IPS-15b (cell line): ENCODE measurements at regions not wholly inside any gene's neighbourhood (a gene's known extent, or its start where the extent isn't known, plus 50 kb on each side); places are given as distances from the start of the nearest gene placed in this dataset.

Source experiments
- H3K27me3 ChIP-seq: one replicate; pipeline ENCODE4 v1.6.1; 2013; ENCODE audit warnings: low read length; ENCODE audit not compliant: control insufficient read depth, insufficient read depth
- H3K36me3 ChIP-seq: one replicate; pipeline ENCODE4 v1.6.1; 2013; ENCODE audit warnings: low read length; ENCODE audit not compliant: control insufficient read depth, insufficient read depth
- H3K4me1 ChIP-seq: one replicate; pipeline ENCODE4 v1.6.1; 2013; ENCODE audit warnings: mild to moderate bottlenecking, low read length; ENCODE audit not compliant: control insufficient read depth, insufficient read depth
- H3K4me3 ChIP-seq: one replicate; pipeline ENCODE4 v1.5.1; 2013; ENCODE audit warnings: low read depth, low read length
- H3K9ac ChIP-seq: one replicate; pipeline ENCODE4 v1.6.1; 2013; ENCODE audit warnings: low read depth, mild to moderate bottlenecking, low read length
- H3K9me3 ChIP-seq: one replicate; pipeline ENCODE4 v1.6.1; 2013; ENCODE audit warnings: mild to moderate bottlenecking, low read length; ENCODE audit not compliant: control insufficient read depth, insufficient read depth

GRCh38 chr11:11171854-11172253 is 181.2 kb downstream of the CSNK2A3 start:
- Histone ChIP-seq H3K36me3 (no peaks in the 10 kb centered on the region), H3K27me3 (no peaks in the 10 kb centered on the region), H3K9ac (no peak overlapping the region), H3K9me3 (peaks cover 2% of the 10 kb centered on the region), H3K4me3 (no peak overlapping the region), H3K4me1 (no peaks in the 10 kb centered on the region)

- no peaks in the 10 kb centered on the region for H3K27me3 ChIP-seq
- H3K4me1 ChIP-seq, result no peaks in the 10 kb centered on the region
- H3K4me3 ChIP-seq, result no peak overlapping the region
- H3K36me3 ChIP-seq, result no peaks in the 10 kb centered on the region
- no peak overlapping the region for H3K9ac ChIP-seq
- peaks cover 2% of the 10 kb centered on the region for H3K9me3 ChIP-seq
Observed at GRCh38 chr11:11171285-11171684, 181.8 kb downstream of the CSNK2A3 start.

- Histone ChIP-seq H3K4me1 (no peaks in the 10 kb centered on the region), H3K27me3 (no peaks in the 10 kb centered on the region), H3K36me3 (no peaks in the 10 kb centered on the region), H3K9ac (no peak overlapping the region), H3K9me3 (peaks cover 2% of the 10 kb centered on the region), H3K4me3 (no peak overlapping the region)
Observed at GRCh38 chr11:11170352-11171084, 182.5 kb downstream of the CSNK2A3 start.

- Histone ChIP-seq H3K27me3 (no peaks in the 10 kb centered on the region), H3K9ac (no peak overlapping the region), H3K4me1 (no peaks in the 10 kb centered on the region)
Observed at GRCh38 chr11:11169715-11170351, 183.2 kb downstream of the CSNK2A3 start.

GRCh38 chr11:11167806-11168205 is 185.2 kb downstream of the CSNK2A3 start:
- no peaks in the 10 kb centered on the region for H3K27me3 ChIP-seq
- no peak overlapping the region for H3K4me3 ChIP-seq
- no peaks in the 10 kb centered on the region for H3K4me1 ChIP-seq
- H3K9me3 ChIP-seq, result no peaks in the 10 kb centered on the region
- no peaks in the 10 kb centered on the region for H3K36me3 ChIP-seq
- H3K9ac ChIP-seq, result no peak overlapping the region

More at GRCh38 chr11:11169715-11170351, 183.2 kb downstream of the CSNK2A3 start:
- Histone ChIP-seq H3K4me3 (no peak overlapping the region), H3K36me3 (no peaks in the 10 kb centered on the region), H3K9me3 (peaks cover 2% of the 10 kb centered on the region)

GRCh38 chr11:11164334-11164690 is 188.7 kb downstream of the CSNK2A3 start:
- no peak overlapping the region for H3K4me3 ChIP-seq
- no peaks in the 10 kb centered on the region for H3K27me3 ChIP-seq
- H3K36me3 ChIP-seq, result no peaks in the 10 kb centered on the region
- H3K4me1 ChIP-seq, result no peaks in the 10 kb centered on the region
- no peak overlapping the region for H3K9ac ChIP-seq
- H3K9me3 ChIP-seq, result no peaks in the 10 kb centered on the region

- Histone ChIP-seq H3K4me3 (no peak overlapping the region), H3K27me3 (no peaks in the 10 kb centered on the region), H3K9ac (no peak overlapping the region), H3K36me3 (no peaks in the 10 kb centered on the region), H3K4me1 (no peaks in the 10 kb centered on the region), H3K9me3 (no peaks in the 10 kb centered on the region)
Observed at GRCh38 chr11:11163669-11164333, 189.2 kb downstream of the CSNK2A3 start.

- H3K36me3 ChIP-seq, result no peaks in the 10 kb centered on the region
- H3K27me3 ChIP-seq, result no peaks in the 10 kb centered on the region
- no peaks in the 10 kb centered on the region for H3K4me1 ChIP-seq
- H3K4me3 ChIP-seq, result no peak overlapping the region
- no peaks in the 10 kb centered on the region for H3K9me3 ChIP-seq
- H3K9ac ChIP-seq, result no peak overlapping the region
Observed at GRCh38 chr11:11163236-11163635, 189.8 kb downstream of the CSNK2A3 start.

- H3K9ac ChIP-seq, result no peak overlapping the region
- no peaks in the 10 kb centered on the region for H3K27me3 ChIP-seq
- H3K4me1 ChIP-seq, result no peaks in the 10 kb centered on the region
- H3K9me3 ChIP-seq, result no peaks in the 10 kb centered on the region
- H3K4me3 ChIP-seq, result no peak overlapping the region
- no peaks in the 10 kb centered on the region for H3K36me3 ChIP-seq
Observed at GRCh38 chr11:11157185-11157584, 195.9 kb downstream of the CSNK2A3 start.

- Histone ChIP-seq H3K9me3 (no peaks in the 10 kb centered on the region), H3K9ac (no peak overlapping the region), H3K4me3 (no peak overlapping the region), H3K27me3 (no peaks in the 10 kb centered on the region), H3K36me3 (no peaks in the 10 kb centered on the region), H3K4me1 (no peaks in the 10 kb centered on the region)
Observed at GRCh38 chr11:11155962-11156815, 196.9 kb downstream of the CSNK2A3 start.

- Histone ChIP-seq H3K36me3 (no peaks in the 10 kb centered on the region), H3K4me3 (no peak overlapping the region), H3K4me1 (no peaks in the 10 kb centered on the region), H3K9me3 (no peaks in the 10 kb centered on the region), H3K9ac (no peak overlapping the region), H3K27me3 (no peaks in the 10 kb centered on the region)
Observed at GRCh38 chr11:11152877-11153276, 200.2 kb downstream of the CSNK2A3 start.
